T-helper 1 cell treated with Interleukin-12 subunit alpha and Interleukin-12 subunit beta and Interleukin-4 antibody, amounts not matched to agents 30 ng/mL and 1 ng/mL, for 36 hours (primary cell): ENCODE measurements at regions not wholly inside any gene's neighbourhood (a gene's known extent, or its start where the extent isn't known, plus 50 kb on each side); places are given as distances from the start of the nearest gene placed in this dataset.
"Not testable (repeated sequence)": the region's sequence is repeated elsewhere in the genome, so short reads cannot be mapped to it uniquely, and the experiment has no call there.

Source experiments
- intact Hi-C: fragments of 100-400 bp; cut with micrococcal nuclease; formaldehyde crosslinking; loops from one replicate; pipeline ENCODE4 v1.15.1; 2024

GRCh38 chr14:55884819-55885218 is 233.4 kb upstream of the PELI2 start:
- intact Hi-C loops, result no loop called here

GRCh38 chr14:55889124-55889523 is 229.1 kb upstream of the PELI2 start:
- intact Hi-C loops, result no loop called here

GRCh38 chr14:55891692-55892091 is 226.5 kb upstream of the PELI2 start:
- intact Hi-C loops, result no loop called here

- intact Hi-C loops, result no loop called here
Observed at GRCh38 chr14:55892906-55893305, 225.3 kb upstream of the PELI2 start.

GRCh38 chr14:55893705-55894104 is 224.5 kb upstream of the PELI2 start:
- intact Hi-C loops, result no loop called here

- intact Hi-C loops, result no loop called here
Observed at GRCh38 chr14:55897031-55897430, 221.2 kb upstream of the PELI2 start.

GRCh38 chr14:55898938-55899337 is 219.3 kb upstream of the PELI2 start:
- intact Hi-C loops, result no loop called here

- intact Hi-C loops, result no loop called here
Observed at GRCh38 chr14:55899531-55899930, 218.7 kb upstream of the PELI2 start.

GRCh38 chr14:55900749-55901148 is 217.5 kb upstream of the PELI2 start:
- intact Hi-C loops, result no loop called here

- intact Hi-C loops, result no loop called here
Observed at GRCh38 chr14:55901291-55901690, 216.9 kb upstream of the PELI2 start.

GRCh38 chr14:55902241-55902640 is 216.0 kb upstream of the PELI2 start:
- intact Hi-C loops, result no loop called here

GRCh38 chr14:55904086-55904485 is 214.1 kb upstream of the PELI2 start:
- intact Hi-C loops, result no loop called here

GRCh38 chr14:55908106-55908505 is 210.1 kb upstream of the PELI2 start:
- intact Hi-C loops, result no loop called here

GRCh38 chr14:55909879-55910278 is 208.3 kb upstream of the PELI2 start:
- intact Hi-C loops, result no loop called here

- intact Hi-C loops, result no loop called here
Observed at GRCh38 chr14:55910601-55911243, 207.5 kb upstream of the PELI2 start.

- intact Hi-C loops, result no loop called here
Observed at GRCh38 chr14:55911776-55912175, 206.4 kb upstream of the PELI2 start.

- intact Hi-C loops, result no loop called here
Observed at GRCh38 chr14:55912344-55912743, 205.9 kb upstream of the PELI2 start.

- intact Hi-C loops, result no loop called here
Observed at GRCh38 chr14:55913324-55914025, 204.7 kb upstream of the PELI2 start.

GRCh38 chr14:55914771-55915170 is 203.4 kb upstream of the PELI2 start:
- intact Hi-C loops, result no loop called here

- intact Hi-C loops, result no loop called here
Observed at GRCh38 chr14:55915456-55915855, 202.8 kb upstream of the PELI2 start.

- intact Hi-C loops, result not testable (repeated sequence)
Observed at GRCh38 chr14:55919800-55920199, 198.4 kb upstream of the PELI2 start.

- intact Hi-C loops, result no loop called here
Observed at GRCh38 chr14:55921511-55921910, 196.7 kb upstream of the PELI2 start.

GRCh38 chr14:55926007-55926406 is 192.2 kb upstream of the PELI2 start:
- intact Hi-C loops, result no loop called here
